Astrocyte (in vitro differentiated cells and primary cell): ENCODE measurements at regions not wholly inside any gene's neighbourhood (a gene's known extent, or its start where the extent isn't known, plus 50 kb on each side); places are given as distances from the start of the nearest gene placed in this dataset.

Experiments used
- DNase-seq: peaks from one replicate; pipeline ENCODE4 v3.0.0-alpha.2; 2010; ENCODE audit warnings: low read depth
- FAIRE-seq: peaks from 2 replicates; lab custom pipeline; 2011; peaks lifted over from hg19 to GRCh38; lab: Jason Lieb, UNC
- H2AFZ ChIP-seq: 2 replicates; pipeline ENCODE4 v1.6.0; 2012; ENCODE audit warnings: low read depth, low read length, inconsistent platforms
- H3K27ac ChIP-seq: 2 replicates; pipeline ENCODE4 v1.5.1; 2011; ENCODE audit warnings: low read depth, low read length, inconsistent platforms
- H3K27me3 ChIP-seq: 2 replicates; pipeline ENCODE4 v1.6.0; 2011; ENCODE audit warnings: low read length, inconsistent platforms; ENCODE audit not compliant: insufficient read depth
- H3K36me3 ChIP-seq: 2 replicates; pipeline ENCODE4 v1.5.1; 2011; ENCODE audit warnings: low read length, inconsistent platforms; ENCODE audit not compliant: insufficient read depth
- H3K4me1 ChIP-seq: 2 replicates; pipeline ENCODE4 v1.5.1; 2011; ENCODE audit warnings: low read length, inconsistent platforms; ENCODE audit not compliant: insufficient read depth
- H3K4me2 ChIP-seq: 2 replicates; pipeline ENCODE4 v1.6.0; 2012; ENCODE audit warnings: low read length, inconsistent platforms
- H3K4me3 ChIP-seq: 2 replicates; pipeline ENCODE4 v1.5.1; 2011; ENCODE audit warnings: low read depth, mild to moderate bottlenecking, low read length, inconsistent platforms; ENCODE audit not compliant: insufficient read depth
- H3K79me2 ChIP-seq: 2 replicates; pipeline ENCODE4 v1.6.0; 2012; ENCODE audit warnings: mild to moderate bottlenecking, low read length, inconsistent platforms; ENCODE audit not compliant: insufficient read depth
- H3K9ac ChIP-seq: 2 replicates; pipeline ENCODE4 v1.6.0; 2012; ENCODE audit warnings: mild to moderate bottlenecking, low read length, inconsistent platforms
- H3K9me3 ChIP-seq: 2 replicates; pipeline ENCODE4 v1.5.1; 2012; ENCODE audit warnings: low read depth, mild to moderate bottlenecking, low read length, inconsistent platforms; ENCODE audit not compliant: insufficient read depth
- H4K20me1 ChIP-seq: 2 replicates; pipeline ENCODE4 v1.6.0; 2012; ENCODE audit warnings: low read length, inconsistent platforms; ENCODE audit not compliant: insufficient read depth
- H3K27ac Mint-ChIP-seq: one replicate; pipeline ENCODE4 v1.8.0; 2021; ENCODE audit warnings: mild to moderate bottlenecking, mixed read lengths; ENCODE audit not compliant: unreplicated experiment
- H3K27me3 Mint-ChIP-seq: one replicate; pipeline ENCODE4 v1.8.0; 2021; ENCODE audit warnings: low read depth, mixed read lengths; ENCODE audit not compliant: unreplicated experiment
- H3K36me3 Mint-ChIP-seq: one replicate; pipeline ENCODE4 v1.8.0; 2021; ENCODE audit warnings: low read depth, mixed read lengths; ENCODE audit not compliant: unreplicated experiment
- H3K4me1 Mint-ChIP-seq: one replicate; pipeline ENCODE4 v1.8.0; 2021; ENCODE audit warnings: low read depth, mixed read lengths; ENCODE audit not compliant: unreplicated experiment
- H3K4me3 Mint-ChIP-seq: one replicate; pipeline ENCODE4 v1.8.0; 2021; ENCODE audit warnings: mild to moderate bottlenecking, moderate library complexity, mixed read lengths; ENCODE audit not compliant: unreplicated experiment
- H3K9me3 Mint-ChIP-seq: one replicate; pipeline ENCODE4 v1.8.0; 2021; ENCODE audit warnings: mild to moderate bottlenecking, mixed read lengths; ENCODE audit not compliant: unreplicated experiment
- CTCF ChIP-seq: IDR thresholded peaks from 2 replicates; pipeline ENCODE4 v1.5.1; 2011; ENCODE audit warnings: low read depth, mild to moderate bottlenecking, inconsistent platforms, low read length, moderate library complexity; ENCODE audit not compliant: insufficient read depth
- EZH2 ChIP-seq: IDR thresholded peaks from 2 replicates; pipeline ENCODE4 v1.6.1; 2012; ENCODE audit warnings: mild to moderate bottlenecking, low read length, inconsistent platforms; ENCODE audit not compliant: insufficient read depth

GRCh38 chr3:36317915-36318314, 62.4 kb upstream of the STAC start:
- H3K36me3 Mint-ChIP-seq, result no peaks in the 10 kb centered on the region
- no peak overlapping the region for H2AFZ ChIP-seq
- H3K36me3 ChIP-seq, result no peaks in the 10 kb centered on the region
- H4K20me1 ChIP-seq, result no peaks in the 10 kb centered on the region
- H3K9ac ChIP-seq, result no peak overlapping the region
- peaks cover 3% of the 10 kb centered on the region for H3K9me3 Mint-ChIP-seq
- no peaks in the 10 kb centered on the region for H3K27me3 ChIP-seq
- TF ChIP-seq EZH2, result no peak
- no peak overlapping the region for H3K4me3 ChIP-seq
- H3K4me3 Mint-ChIP-seq, result no peak overlapping the region
- H3K27ac Mint-ChIP-seq, result no peak overlapping the region
- DNase-seq (no peak), FAIRE-seq (no peak)
- H3K4me1 Mint-ChIP-seq, result no peaks in the 10 kb centered on the region
- no peaks in the 10 kb centered on the region for H3K4me1 ChIP-seq
- no peaks in the 10 kb centered on the region for H3K79me2 ChIP-seq
- no peak overlapping the region for H3K27ac ChIP-seq
- no peaks in the 10 kb centered on the region for H3K27me3 Mint-ChIP-seq
- no peaks in the 10 kb centered on the region for H3K9me3 ChIP-seq
- H3K4me2 ChIP-seq, result no peak overlapping the region

- no peak overlapping the region for H3K4me3 ChIP-seq
- H4K20me1 ChIP-seq, result no peaks in the 10 kb centered on the region
- no peaks in the 10 kb centered on the region for H3K36me3 ChIP-seq
- H3K27me3 ChIP-seq, result no peaks in the 10 kb centered on the region
- no peaks in the 10 kb centered on the region for H3K4me1 ChIP-seq
- no peak for TF ChIP-seq EZH2
- no peak for TF ChIP-seq CTCF
- no peaks in the 10 kb centered on the region for H3K4me1 Mint-ChIP-seq
- no peak overlapping the region for H3K4me2 ChIP-seq
- FAIRE-seq (no peak), DNase-seq (no peak)
- H3K9me3 ChIP-seq, result no peaks in the 10 kb centered on the region
- H3K27me3 Mint-ChIP-seq, result no peaks in the 10 kb centered on the region
- H3K9ac ChIP-seq, result no peak overlapping the region
- H3K79me2 ChIP-seq, result no peaks in the 10 kb centered on the region
- H2AFZ ChIP-seq, result no peak overlapping the region
- H3K36me3 Mint-ChIP-seq, result no peaks in the 10 kb centered on the region
- no peak overlapping the region for H3K27ac ChIP-seq
- no peak overlapping the region for H3K27ac Mint-ChIP-seq
- H3K4me3 Mint-ChIP-seq, result no peak overlapping the region
- peaks cover 7% of the 10 kb centered on the region for H3K9me3 Mint-ChIP-seq
These were observed 61.6 kb upstream of the STAC start for GRCh38 chr3:36318621-36319200.

- H3K4me2 ChIP-seq, result no peak overlapping the region
- H2AFZ ChIP-seq, result no peak overlapping the region
- Mint-ChIP-seq H3K27me3 (no peaks in the 10 kb centered on the region), H3K27ac (no peak overlapping the region), H3K9me3 (peaks cover 7% of the 10 kb centered on the region), H3K36me3 (no peaks in the 10 kb centered on the region), H3K4me3 (no peak overlapping the region), H3K4me1 (no peaks in the 10 kb centered on the region)
- H3K79me2 ChIP-seq, result no peaks in the 10 kb centered on the region
- no peaks in the 10 kb centered on the region for H3K4me1 ChIP-seq
- no peaks in the 10 kb centered on the region for H3K36me3 ChIP-seq
- no peaks in the 10 kb centered on the region for H3K9me3 ChIP-seq
- TF ChIP-seq CTCF (no peak), EZH2 (no peak)
- FAIRE-seq (no peak), DNase-seq (no peak)
- no peak overlapping the region for H3K9ac ChIP-seq
- H3K27me3 ChIP-seq, result no peaks in the 10 kb centered on the region
- no peak overlapping the region for H3K4me3 ChIP-seq
- no peaks in the 10 kb centered on the region for H4K20me1 ChIP-seq
- H3K27ac ChIP-seq, result no peak overlapping the region
These were observed 60.6 kb upstream of the STAC start for GRCh38 chr3:36319680-36320079.
